WTC11 (cell line): ENCODE measurements at regions not wholly inside any gene's neighbourhood (a gene's known extent, or its start where the extent isn't known, plus 50 kb on each side); places are given as distances from the start of the nearest gene placed in this dataset.

Experiments used
- ATAC-seq: fragments of 200-7000 bp; cut with Tn5 transposase; 2 replicates; pipeline ENCODE4 v1.10.0; 2021; ENCODE audit warnings: mild to moderate bottlenecking, moderate library complexity
- CTCF ChIA-PET: fragments of 300-600 bp; sonication (Branson Sonifier 250); formaldehyde crosslinking; loops from one replicate; lab custom pipeline; 2021; ENCODE audit warnings: antibody characterized with exemption; lab: Charles Lee
- POLR2A ChIA-PET: fragments of 350-600 bp; sonication (Branson Sonifier 250); formaldehyde crosslinking; loops from one replicate; lab custom pipeline; 2021; ENCODE audit warnings: antibody characterized with exemption; lab: Charles Lee
- DNase-seq: peaks from one replicate; pipeline ENCODE4 v3.0.0; 2021; ENCODE audit warnings: low spot score
- H3K27ac Mint-ChIP-seq: 2 replicates; pipeline ENCODE4 v1.8.0; 2021; ENCODE audit warnings: mixed read lengths
- H3K27me3 Mint-ChIP-seq: 2 replicates; pipeline ENCODE4 v1.8.0; 2021; ENCODE audit warnings: low read depth, mild to moderate bottlenecking, moderate library complexity, mixed read lengths
- H3K36me3 Mint-ChIP-seq: 2 replicates; pipeline ENCODE4 v1.8.0; 2021; ENCODE audit warnings: mixed read lengths
- H3K4me1 Mint-ChIP-seq: 2 replicates; pipeline ENCODE4 v1.8.0; 2022; ENCODE audit warnings: mixed read lengths
- H3K4me3 Mint-ChIP-seq: 2 replicates; pipeline ENCODE4 v1.8.0; 2021; ENCODE audit warnings: mild to moderate bottlenecking, moderate library complexity, mixed read lengths
- H3K9me3 Mint-ChIP-seq: 2 replicates; pipeline ENCODE4 v1.8.0; 2021; ENCODE audit warnings: mixed read lengths
- ATF6 ChIP-seq: sonication (generic); formaldehyde crosslinking; IDR thresholded peaks from 2 replicates; pipeline ENCODE4 v1.8.1; 2023; ENCODE audit warnings: mild to moderate bottlenecking, missing genetic modification reagents
- ETV6 ChIP-seq: sonication (generic); formaldehyde crosslinking; IDR thresholded peaks from 2 replicates; pipeline ENCODE4 v1.8.1; 2022; ENCODE audit warnings: mild to moderate bottlenecking, missing genetic modification reagents
- GABPB1 ChIP-seq: sonication (generic); formaldehyde crosslinking; IDR thresholded peaks from 2 replicates; pipeline ENCODE4 v1.8.1; 2023; ENCODE audit warnings: mild to moderate bottlenecking, missing genetic modification reagents
- JAZF1 ChIP-seq: fragments of 250-450 bp; sonication (Bioruptor Pico); IDR thresholded peaks from 2 replicates; pipeline ENCODE4 v1.9.0; 2021; ENCODE audit warnings: moderate library complexity, mild to moderate bottlenecking, inconsistent platforms
- NFYB ChIP-seq: sonication (generic); formaldehyde crosslinking; conservative IDR thresholded peaks from 2 replicates; pipeline ENCODE4 v1.8.0; 2022; ENCODE audit warnings: low read depth, missing genetic modification reagents
- NR1H2 ChIP-seq: sonication (generic); formaldehyde crosslinking; IDR thresholded peaks from 2 replicates; pipeline ENCODE4 v1.9.0; 2021; ENCODE audit warnings: mild to moderate bottlenecking, moderate library complexity, missing genetic modification reagents
- NR2C2 ChIP-seq: sonication (generic); formaldehyde crosslinking; IDR thresholded peaks from 2 replicates; pipeline ENCODE4 v1.8.0; 2022; ENCODE audit warnings: mild to moderate bottlenecking, missing genetic modification reagents
- PREB ChIP-seq: sonication (generic); formaldehyde crosslinking; IDR thresholded peaks from 2 replicates; pipeline ENCODE4 v1.8.1; 2022; ENCODE audit warnings: mild to moderate bottlenecking, missing genetic modification reagents, moderate library complexity, borderline replicate concordance
- SOX15 ChIP-seq: fragments of 250-450 bp; sonication (Bioruptor Pico); IDR thresholded peaks from 2 replicates; pipeline ENCODE4 v1.9.0; 2021; ENCODE audit warnings: mild to moderate bottlenecking
- SP1 ChIP-seq: sonication (generic); formaldehyde crosslinking; conservative IDR thresholded peaks from 2 replicates; pipeline ENCODE4 v1.8.1; 2022; ENCODE audit warnings: missing genetic modification reagents
- USF2 ChIP-seq: sonication (generic); formaldehyde crosslinking; IDR thresholded peaks from 2 replicates; pipeline ENCODE4 v1.8.1; 2023; ENCODE audit warnings: mild to moderate bottlenecking, missing genetic modification reagents, moderate library complexity
- ZBTB21 ChIP-seq: sonication (generic); formaldehyde crosslinking; IDR thresholded peaks from 2 replicates; pipeline ENCODE4 v1.8.1; 2023; ENCODE audit warnings: mild to moderate bottlenecking, missing genetic modification reagents, borderline replicate concordance
- TF ChIP-seq, protein P1 (sequence below): fragments of 200-600 bp; IDR thresholded peaks from 2 replicates; pipeline ENCODE4 v1.8.0; 2022; ENCODE audit warnings: antibody characterized with exemption
- TF ChIP-seq, protein P2 (sequence below): sonication (generic); formaldehyde crosslinking; IDR thresholded peaks from 2 replicates; pipeline ENCODE4 v1.8.1; 2022; ENCODE audit warnings: mild to moderate bottlenecking, moderate library complexity, missing genetic modification reagents
- TF ChIP-seq, protein P3 (sequence below): fragments of 250-450 bp; sonication (Bioruptor Pico); conservative IDR thresholded peaks from 2 replicates; pipeline ENCODE4 v1.9.0; 2021; ENCODE audit warnings: mild to moderate bottlenecking

- no peak for TF ChIP-seq ETV6 (CRISPR knock-in tag)
- TF ChIP-seq, protein P1, sequence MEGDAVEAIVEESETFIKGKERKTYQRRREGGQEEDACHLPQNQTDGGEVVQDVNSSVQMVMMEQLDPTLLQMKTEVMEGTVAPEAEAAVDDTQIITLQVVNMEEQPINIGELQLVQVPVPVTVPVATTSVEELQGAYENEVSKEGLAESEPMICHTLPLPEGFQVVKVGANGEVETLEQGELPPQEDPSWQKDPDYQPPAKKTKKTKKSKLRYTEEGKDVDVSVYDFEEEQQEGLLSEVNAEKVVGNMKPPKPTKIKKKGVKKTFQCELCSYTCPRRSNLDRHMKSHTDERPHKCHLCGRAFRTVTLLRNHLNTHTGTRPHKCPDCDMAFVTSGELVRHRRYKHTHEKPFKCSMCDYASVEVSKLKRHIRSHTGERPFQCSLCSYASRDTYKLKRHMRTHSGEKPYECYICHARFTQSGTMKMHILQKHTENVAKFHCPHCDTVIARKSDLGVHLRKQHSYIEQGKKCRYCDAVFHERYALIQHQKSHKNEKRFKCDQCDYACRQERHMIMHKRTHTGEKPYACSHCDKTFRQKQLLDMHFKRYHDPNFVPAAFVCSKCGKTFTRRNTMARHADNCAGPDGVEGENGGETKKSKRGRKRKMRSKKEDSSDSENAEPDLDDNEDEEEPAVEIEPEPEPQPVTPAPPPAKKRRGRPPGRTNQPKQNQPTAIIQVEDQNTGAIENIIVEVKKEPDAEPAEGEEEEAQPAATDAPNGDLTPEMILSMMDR: no peak
- no peak for TF ChIP-seq NR1H2 (CRISPR knock-in tag)
- no peak for TF ChIP-seq SP1 (CRISPR knock-in tag)
- no peak for TF ChIP-seq GABPB1
- TF ChIP-seq ATF6 (CRISPR knock-in tag): no peak
- no peak for TF ChIP-seq ZBTB21 (CRISPR knock-in tag)
- no peak for TF ChIP-seq SOX15
- TF ChIP-seq JAZF1 (CRISPR knock-in tag): no peak
- TF ChIP-seq, all 79 proteins: peak for 0
Measured at GRCh38 chr9:27925815-27926214, 352.5 kb upstream of the C9orf72 start (continued).

GRCh38 chr9:27929841-27930240 is 356.6 kb upstream of the C9orf72 start:
- TF ChIP-seq ATF6 (CRISPR knock-in tag) (no peak), NR2C2 (CRISPR knock-in tag) (no peak), PREB (CRISPR knock-in tag) (no peak)
- TF ChIP-seq, protein P2, sequence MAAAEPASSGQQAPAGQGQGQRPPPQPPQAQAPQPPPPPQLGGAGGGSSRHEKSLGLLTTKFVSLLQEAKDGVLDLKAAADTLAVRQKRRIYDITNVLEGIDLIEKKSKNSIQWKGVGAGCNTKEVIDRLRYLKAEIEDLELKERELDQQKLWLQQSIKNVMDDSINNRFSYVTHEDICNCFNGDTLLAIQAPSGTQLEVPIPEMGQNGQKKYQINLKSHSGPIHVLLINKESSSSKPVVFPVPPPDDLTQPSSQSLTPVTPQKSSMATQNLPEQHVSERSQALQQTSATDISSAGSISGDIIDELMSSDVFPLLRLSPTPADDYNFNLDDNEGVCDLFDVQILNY (CRISPR knock-in tag): no peak
- H3K4me3 Mint-ChIP-seq: no peak overlapping the region
- H3K27ac Mint-ChIP-seq: no peak overlapping the region
- DNase-seq (no peak), ATAC-seq (no peak)
- H3K27me3 Mint-ChIP-seq: no peaks in the 10 kb centered on the region
- H3K9me3 Mint-ChIP-seq: no peaks in the 10 kb centered on the region
- ChIA-PET POLR2A (no interaction called here), CTCF (no interaction called here)
- no peaks in the 10 kb centered on the region for H3K4me1 Mint-ChIP-seq
- H3K36me3 Mint-ChIP-seq: no peaks in the 10 kb centered on the region

DNA sequence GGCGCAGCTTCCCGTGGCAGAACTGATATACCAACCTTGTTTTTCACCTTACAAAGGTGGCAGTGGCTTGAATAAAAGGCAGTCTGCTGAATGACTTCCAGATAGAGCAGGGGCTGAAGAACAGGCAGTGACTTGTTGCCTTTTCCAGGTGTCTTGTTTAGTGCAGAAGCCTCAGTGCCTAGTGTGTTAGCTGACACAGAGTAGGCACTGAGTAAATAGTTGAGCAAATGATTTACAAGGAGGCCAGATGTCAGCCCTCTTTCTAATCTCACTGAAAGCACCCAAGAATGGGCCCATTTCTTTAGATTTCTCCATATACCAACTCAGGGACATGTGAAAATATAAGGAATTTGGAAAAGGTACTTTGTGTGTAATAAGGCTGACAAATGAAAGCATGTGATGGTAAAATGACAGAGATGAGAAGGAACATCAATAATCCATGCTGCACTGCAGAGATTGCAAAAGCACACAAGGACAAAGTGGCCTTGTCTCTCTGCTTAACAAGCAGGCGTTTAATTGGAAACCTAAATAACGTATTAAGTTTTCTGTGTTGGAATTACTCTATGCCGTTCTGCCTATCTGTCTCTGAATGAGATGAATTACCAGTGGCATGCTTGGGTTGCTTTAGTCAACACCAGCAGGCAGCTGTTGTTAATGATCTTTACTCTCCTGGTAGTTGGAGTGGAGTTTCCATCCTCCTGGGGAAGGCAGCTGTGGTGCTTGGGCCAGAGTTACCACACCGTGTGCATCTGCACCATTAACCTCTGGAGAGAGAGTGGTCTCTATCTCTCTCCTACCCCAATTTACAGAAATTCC is 360.1 kb upstream of the C9orf72 start:
- no peaks in the 10 kb centered on the region for H3K9me3 Mint-ChIP-seq
- no peaks in the 10 kb centered on the region for H3K36me3 Mint-ChIP-seq
- no peak overlapping the region for H3K4me3 Mint-ChIP-seq
- DNase-seq: no peak
- no peak for ATAC-seq
- CTCF ChIA-PET: no interaction called here
- POLR2A ChIA-PET: no interaction called here
- H3K27me3 Mint-ChIP-seq: no peaks in the 10 kb centered on the region; the same call in 1 of the 2 replicates
- no peak overlapping the region for H3K27ac Mint-ChIP-seq
- H3K4me1 Mint-ChIP-seq: peaks cover 3% of the 10 kb centered on the region
- TF ChIP-seq, protein P2 (CRISPR knock-in tag): no peak
- no peak for TF ChIP-seq NFYB (CRISPR knock-in tag)
- no peak for TF ChIP-seq USF2
- TF ChIP-seq PREB (CRISPR knock-in tag): no peak
- TF ChIP-seq, protein P3, sequence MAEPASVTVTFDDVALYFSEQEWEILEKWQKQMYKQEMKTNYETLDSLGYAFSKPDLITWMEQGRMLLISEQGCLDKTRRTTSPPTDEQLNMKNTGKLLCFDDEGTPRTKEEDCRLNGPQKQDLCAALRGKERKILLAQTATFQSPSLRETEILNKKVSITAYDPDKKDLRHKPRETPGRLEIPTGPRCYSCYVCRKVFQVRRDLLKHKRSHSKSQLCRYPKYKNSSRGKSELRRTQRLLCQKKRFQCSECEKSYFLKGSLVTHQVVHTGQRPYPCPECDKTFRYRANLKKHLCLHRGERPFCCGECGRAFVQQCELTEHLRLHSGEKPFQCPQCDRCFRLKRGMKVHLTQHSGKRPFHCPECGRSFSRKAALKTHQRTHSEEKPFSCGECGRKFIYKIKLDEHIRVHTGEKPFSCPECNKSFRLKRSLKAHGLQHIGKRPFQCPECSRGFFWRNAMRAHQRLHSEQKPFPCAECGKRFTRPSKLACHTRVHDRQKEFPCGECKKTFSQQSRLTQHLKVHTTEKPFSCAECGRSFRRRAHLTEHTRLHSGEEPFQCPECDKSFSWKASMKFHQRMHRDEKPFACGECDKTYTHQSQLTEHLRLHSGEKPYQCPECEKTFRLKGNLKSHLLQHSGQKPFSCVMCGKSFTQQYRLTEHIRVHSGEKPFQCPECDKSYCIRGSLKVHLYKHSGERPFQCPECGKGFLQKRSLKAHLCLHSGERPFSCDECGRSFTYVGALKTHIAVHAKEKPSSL: no peak
